GM12865 (cell line): ENCODE measurements at regions not wholly inside any gene's neighbourhood (a gene's known extent, or its start where the extent isn't known, plus 50 kb on each side); places are given as distances from the start of the nearest gene placed in this dataset.

Experiments used
- DNase-seq: peaks from one replicate; pipeline ENCODE4 v3.0.0; 2010; ENCODE audit warnings: low read depth
- H3K4me3 ChIP-seq: 2 replicates; pipeline ENCODE4 v1.5.1; 2011; ENCODE audit warnings: mild to moderate bottlenecking, low read depth, low read length, control low read depth
- CTCF ChIP-seq: IDR thresholded peaks from 2 replicates; pipeline ENCODE4 v1.5.1; 2011; ENCODE audit warnings: low read length, control low read depth, low read depth, inconsistent platforms; ENCODE audit not compliant: insufficient read depth; ENCODE audit errors: missing control alignments

GRCh38 chr6:66897576-66897975 is 1190.5 kb upstream of the EYS start:
- no peak overlapping the region for H3K4me3 ChIP-seq
- TF ChIP-seq CTCF, result no peak
- DNase-seq, result peak; percentile 2

GRCh38 chr6:66896415-66896814 is 1189.4 kb upstream of the EYS start:
- TF ChIP-seq CTCF, result no peak
- no peak for DNase-seq
- H3K4me3 ChIP-seq, result no peak overlapping the region

- DNase-seq, result no peak
- no peak for TF ChIP-seq CTCF
Measured at GRCh38 chr6:66883453-66883852, 1176.4 kb upstream of the EYS start.

GRCh38 chr6:66866801-66867200 is 1159.8 kb upstream of the EYS start:
- H3K4me3 ChIP-seq, result no peak overlapping the region
- DNase-seq, result no peak
- no peak for TF ChIP-seq CTCF

More at GRCh38 chr6:66883453-66883852, 1176.4 kb upstream of the EYS start:
- H3K4me3 ChIP-seq, result no peak overlapping the region

- H3K4me3 ChIP-seq, result no peak overlapping the region
- TF ChIP-seq CTCF, result no peak
- DNase-seq, result no peak
Measured at GRCh38 chr6:66865771-66866170, 1158.7 kb upstream of the EYS start.

GRCh38 chr6:66861007-66861541 is 1154.0 kb upstream of the EYS start:
- no peak for TF ChIP-seq CTCF
- H3K4me3 ChIP-seq, result no peak overlapping the region
- DNase-seq, result no peak

GRCh38 chr6:66860328-66860727 is 1153.3 kb upstream of the EYS start:
- H3K4me3 ChIP-seq, result no peak overlapping the region
- no peak for TF ChIP-seq CTCF
- no peak for DNase-seq
